GM19324 (cell line): ENCODE measurements at regions not wholly inside any gene's neighbourhood (a gene's known extent, or its start where the extent isn't known, plus 50 kb on each side); places are given as distances from the start of the nearest gene placed in this dataset.

Experiments used
- ATAC-seq: cut with Tn5 transposase; IDR thresholded peaks from one replicate; pipeline ENCODE4 v1.9.1; 2021; ENCODE audit warnings: mild to moderate bottlenecking, moderate library complexity; ENCODE audit not compliant: unreplicated experiment, low FRiP score

DNA sequence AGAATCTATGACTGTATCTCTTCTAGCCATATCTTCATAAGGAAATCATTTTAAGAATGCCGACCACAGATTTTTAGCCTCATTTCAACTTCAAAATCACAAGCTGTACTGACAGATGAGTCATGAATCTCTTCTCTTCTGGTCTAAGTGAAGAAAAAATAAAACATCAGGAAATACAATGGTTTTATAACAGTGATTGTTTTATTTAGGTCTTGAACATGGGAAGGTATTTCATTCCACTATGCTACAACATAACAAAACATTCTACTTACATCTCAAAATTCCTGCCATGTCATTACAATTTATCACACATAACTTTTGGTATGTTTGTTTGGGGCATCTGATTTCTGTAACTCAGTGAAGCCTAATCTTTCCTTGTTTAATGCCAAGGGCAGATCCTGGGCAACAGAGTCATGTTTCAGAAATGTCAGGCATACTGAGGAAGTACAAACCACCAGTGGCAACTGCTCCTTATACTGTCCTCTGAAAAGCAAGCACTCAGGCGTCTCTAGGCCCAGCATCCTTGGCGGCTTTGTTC is 325.0 kb downstream of the PDHA2 start:
- no peak for ATAC-seq

DNA sequence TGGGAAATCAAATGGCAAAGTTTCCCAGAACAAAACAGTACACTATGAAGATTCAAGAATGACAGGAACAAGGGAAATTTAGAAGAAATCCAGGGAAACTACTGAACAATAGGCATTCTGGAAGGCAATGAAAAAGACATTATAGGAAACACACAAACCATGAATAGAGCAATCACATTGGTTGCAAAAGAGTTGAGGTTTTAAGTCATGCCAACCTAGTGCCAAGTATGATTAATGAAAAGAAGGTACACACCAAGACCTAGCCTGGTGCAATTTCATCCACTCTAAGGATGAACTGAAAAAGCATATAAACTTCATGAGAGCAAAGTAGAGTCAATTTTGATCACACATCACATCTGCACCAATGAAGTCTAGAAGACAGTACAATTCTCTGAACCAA is 326.9 kb downstream of the PDHA2 start:
- ATAC-seq: no peak

DNA sequence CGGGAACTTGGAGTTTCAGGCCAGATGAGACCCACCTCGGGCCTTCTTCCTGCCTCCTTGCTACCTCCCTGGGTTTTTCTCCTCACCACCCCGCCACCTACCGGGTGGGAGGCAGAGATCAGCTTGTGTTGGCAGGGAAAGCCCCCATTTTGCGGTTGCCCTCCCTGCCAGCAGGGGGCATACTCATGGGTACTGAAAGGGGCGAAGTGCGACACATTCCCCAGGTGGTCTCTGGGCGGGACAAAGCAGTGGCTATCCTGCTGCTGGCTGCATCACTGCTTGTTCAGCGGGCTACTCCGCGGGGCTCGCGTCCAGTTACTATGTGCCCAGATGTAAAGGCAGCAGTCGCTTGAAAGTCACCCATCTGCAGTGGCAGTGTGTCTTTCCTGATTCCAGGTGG is 330.3 kb downstream of the PDHA2 start:
- no peak for ATAC-seq

DNA sequence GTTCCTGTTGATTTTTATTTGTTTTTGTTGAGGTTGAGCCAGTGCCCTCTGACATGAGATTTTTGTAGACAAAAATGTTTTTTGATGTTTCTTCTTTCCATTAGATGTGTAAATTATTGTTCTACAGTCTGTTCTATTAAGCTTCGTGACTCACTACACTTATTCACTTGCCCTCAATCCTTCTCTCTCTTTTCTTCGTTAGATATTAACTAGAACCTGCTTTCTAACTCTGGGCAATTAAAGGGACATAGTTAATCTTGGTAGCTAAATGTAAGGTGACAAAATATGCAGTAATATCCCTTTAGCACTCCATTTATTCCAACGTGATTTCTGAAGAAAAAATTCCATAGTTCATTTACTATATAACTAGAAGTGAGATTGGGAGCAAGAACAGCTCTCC is 333.9 kb downstream of the PDHA2 start:
- ATAC-seq: no peak

DNA sequence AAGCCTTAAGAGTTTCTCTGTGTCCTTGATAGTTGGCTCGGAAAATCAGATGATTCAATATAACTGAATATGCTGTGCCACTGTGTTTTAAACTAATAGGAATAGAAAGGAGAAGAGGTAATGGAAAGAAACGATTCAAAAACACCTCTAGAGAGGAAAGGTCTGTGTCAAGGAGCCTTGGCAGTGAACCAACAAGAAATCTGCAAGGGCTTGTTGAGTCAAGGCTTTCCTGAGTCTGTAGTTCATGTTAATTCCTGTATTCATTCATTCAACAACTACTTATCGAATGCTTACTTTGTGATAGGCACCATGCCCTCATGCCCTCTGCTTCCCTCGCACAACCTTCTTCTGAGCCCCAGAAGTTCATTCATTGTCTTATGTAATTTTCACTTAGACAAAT is 336.0 kb downstream of the PDHA2 start:
- no peak for ATAC-seq

DNA sequence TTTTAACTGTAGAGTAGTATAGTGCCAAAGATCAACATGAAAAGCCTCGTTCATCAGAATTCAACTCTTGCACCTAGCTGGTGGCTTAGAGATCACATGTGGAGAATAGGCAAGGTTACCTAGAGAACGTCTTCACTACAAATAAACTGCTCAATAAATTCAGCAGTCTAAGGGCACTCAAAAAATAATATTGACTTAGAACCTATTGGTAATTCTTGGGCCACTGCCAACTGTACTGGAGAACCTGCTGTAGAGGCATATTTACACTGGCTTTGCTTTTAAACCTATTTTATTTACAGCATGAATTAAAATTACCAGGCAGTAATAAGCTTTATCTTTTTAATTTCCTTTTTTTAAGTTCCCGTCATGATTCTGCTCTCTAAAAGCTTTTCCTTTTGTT is 343.7 kb downstream of the PDHA2 start:
- no peak for ATAC-seq

DNA sequence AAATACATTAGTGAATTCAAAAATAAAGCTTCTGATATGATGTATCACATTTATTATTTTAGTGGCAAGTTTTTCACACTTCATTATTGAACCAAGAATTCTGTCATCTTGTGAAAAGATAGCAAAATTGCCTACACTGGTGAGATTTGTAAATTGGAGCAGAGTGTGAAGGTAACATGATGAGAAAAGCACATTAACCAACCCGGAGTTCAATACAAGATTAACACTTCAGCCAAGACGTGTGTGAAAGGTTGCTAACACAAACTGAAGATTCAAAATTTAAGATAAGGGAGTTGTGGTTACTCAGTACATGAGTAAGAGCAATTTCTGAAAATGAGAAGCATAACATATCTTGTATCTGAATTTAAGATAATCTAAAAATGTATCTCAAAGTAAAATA is 346.7 kb downstream of the PDHA2 start:
- no peak for ATAC-seq

DNA sequence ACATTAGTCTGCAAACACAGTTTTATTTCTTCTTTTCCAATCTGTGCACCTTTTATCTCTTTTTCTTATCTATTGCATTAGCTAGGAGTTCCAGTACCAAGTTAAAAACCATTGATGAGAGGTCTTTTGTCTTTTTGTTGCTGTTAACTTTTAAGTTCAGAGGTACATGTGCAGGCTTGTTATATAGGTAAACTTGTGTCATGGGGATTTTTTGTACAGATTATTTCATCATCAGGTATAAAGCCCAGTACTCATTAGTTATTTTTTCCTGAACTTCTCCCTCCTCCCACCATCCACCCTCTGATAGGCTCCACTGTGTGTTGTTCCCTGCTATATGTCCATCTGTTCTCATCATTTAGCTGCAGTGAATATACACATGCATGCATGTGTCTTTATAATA is 349.9 kb downstream of the PDHA2 start:
- ATAC-seq: no peak

DNA sequence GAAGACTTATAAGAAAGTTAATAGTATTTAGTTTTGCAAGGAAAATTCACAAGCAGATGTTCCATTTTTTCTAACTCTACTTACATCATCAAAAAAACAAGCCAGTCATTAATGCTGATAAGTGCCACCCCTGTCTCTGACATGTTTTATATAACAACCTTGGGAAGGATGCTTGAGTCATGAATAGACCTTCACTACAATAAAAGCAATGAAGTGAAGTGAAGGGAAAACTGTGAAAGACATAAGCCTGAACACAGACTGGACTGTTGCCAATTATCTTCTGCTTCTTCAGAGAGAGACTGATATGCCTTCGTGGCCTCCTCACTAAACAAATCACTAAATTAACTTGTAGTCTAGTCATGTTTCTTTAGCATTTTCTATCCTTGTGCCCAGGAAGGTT is 353.2 kb downstream of the PDHA2 start:
- no peak for ATAC-seq

DNA sequence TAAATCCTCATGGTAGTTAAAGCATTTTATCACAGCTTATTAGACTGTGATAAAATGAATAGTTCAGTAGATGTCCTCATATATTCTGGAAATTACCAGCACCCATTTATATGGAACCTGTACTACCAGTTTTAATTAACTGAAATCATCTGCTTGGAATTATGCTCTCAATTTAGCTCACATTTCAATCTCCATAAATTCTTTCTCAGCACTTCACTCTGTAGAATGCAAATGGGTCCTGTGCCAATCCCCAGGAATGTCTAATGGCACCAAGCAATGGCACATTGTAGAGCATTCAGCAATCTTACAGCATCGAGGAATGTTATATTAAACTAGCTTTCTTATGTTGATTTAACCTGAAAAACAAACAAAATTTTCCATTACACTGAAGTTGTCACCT is 355.1 kb downstream of the PDHA2 start:
- no peak for ATAC-seq

DNA sequence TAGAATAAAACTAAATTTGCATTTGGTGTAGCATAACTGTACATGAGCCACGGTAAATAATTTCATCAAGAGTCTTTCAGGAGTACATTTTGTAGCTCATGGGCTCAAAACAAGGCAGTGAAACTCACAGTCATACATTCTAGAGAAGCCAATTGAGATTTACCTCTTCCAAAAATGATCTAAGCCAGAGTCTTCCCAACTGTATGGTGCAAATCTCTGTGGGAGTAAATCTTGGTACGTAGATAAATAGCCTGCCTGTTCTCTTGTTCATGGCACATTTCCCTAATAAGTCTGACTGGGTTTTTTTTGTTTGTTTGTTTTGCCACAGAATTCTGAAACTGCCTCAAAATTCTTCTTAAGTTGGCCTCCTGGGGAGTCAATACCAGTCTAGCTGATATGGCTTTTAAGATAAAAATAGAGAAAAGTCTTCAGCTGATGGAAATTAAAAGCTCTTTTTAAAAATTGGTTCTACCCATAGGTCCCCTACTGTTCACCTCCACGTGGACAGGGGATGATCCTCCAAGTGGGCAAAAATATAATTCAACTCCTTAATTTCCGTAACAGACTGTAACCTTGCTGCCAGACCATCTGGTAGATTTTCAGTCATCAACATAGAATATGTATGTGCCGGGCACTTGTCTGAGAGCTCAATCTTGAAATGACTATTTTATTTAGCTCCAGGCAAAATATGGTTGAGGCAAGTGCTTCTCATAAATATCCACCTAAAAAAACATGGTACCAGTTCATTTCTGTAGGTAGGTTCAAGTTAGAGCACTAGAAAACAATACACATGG is 365.4 kb downstream of the PDHA2 start:
- ATAC-seq: no peak

DNA sequence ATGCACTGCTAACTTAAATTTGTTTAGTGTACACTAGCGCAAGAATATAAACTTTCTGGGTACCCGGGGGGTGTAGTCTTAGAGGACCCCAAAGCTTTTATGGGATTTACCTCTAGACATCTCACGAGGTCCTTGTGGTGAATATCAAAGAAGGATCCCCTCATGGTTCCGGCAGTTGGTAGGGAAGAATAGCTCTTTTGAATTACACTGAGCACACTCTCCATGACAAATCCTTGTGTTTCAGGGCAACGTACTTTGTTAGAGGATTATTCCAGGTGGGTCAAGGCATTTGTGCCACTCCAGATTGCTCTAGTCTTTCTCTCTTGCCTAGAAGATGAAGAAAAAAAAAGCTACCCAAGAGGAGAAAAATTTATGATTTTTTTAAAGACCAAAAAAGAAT is 387.6 kb downstream of the PDHA2 start:
- no peak for ATAC-seq

DNA sequence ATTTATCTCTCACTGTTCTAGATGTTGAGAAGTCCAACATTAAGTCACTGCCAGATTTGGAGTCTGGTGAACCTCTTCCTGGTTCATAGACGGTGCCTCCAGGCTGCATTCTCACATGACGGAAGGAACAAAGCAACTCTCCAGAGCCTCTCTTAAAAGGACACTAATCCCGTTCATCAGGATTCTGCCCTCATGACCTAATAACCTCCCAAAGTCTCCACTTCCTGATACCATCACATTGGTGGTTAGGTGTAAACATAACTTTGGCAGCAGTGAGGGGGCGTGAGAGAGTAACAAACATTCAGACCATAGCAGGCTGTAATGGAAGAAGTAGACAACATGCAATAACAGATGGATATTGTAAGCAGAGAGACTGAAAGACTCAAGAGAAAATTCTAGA is 388.6 kb downstream of the PDHA2 start:
- ATAC-seq: no peak

DNA sequence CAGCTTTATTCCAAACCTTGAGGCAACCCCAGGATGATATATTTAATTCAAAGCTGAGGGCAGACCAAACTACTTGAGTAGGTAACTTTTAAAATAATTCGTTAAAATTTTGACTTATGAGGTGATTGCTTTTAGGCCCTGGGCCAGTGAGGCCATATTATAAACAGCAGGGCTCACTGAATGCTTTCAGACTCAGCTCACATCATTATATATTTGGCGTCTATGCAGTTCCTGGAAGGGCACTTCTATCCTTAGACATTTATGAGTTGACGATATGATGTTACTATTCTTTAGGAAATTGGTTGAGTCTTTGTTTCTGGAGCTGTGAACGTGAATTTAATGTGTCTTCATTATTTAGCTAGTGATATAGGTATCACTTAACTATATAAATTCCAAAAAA is 400.1 kb downstream of the PDHA2 start:
- no peak for ATAC-seq

DNA sequence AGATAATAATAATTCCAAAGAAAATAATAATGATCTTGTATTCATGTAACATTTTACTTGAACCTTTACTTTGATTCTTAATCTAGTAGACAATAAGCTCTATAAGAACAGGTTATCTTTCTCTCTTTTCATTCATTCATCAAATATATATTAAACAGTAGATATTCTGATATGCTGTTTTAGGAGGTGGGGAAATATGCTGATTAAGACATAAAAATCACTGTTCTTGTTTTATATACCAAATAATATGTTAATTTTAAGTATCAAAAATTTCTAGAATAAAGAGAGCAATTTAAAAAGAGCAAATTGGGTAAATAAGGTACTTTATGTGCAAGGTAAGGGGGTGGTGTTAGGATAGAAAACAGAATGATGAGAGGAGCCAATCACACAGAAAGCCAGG is 401.9 kb downstream of the PDHA2 start:
- ATAC-seq: no peak

DNA sequence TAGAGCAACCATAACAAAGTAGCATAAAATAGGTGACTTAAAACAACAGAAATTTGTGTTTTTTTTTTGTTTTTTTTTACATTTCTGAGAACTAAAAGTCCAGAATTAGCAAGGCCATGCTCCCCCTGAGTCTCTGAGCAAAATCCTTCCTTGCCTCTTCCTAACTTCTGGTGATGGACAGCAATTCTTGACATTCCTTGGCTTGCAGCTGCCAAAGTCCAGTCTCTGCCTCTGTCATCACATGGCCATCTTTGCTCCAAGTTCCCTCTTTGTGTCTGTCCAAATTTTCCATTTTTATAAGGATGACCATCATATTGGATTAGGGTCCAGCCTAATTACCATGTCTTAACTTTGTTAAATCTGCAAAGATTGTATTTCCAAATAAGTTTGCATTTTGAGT is 407.2 kb downstream of the PDHA2 start:
- ATAC-seq: no peak

DNA sequence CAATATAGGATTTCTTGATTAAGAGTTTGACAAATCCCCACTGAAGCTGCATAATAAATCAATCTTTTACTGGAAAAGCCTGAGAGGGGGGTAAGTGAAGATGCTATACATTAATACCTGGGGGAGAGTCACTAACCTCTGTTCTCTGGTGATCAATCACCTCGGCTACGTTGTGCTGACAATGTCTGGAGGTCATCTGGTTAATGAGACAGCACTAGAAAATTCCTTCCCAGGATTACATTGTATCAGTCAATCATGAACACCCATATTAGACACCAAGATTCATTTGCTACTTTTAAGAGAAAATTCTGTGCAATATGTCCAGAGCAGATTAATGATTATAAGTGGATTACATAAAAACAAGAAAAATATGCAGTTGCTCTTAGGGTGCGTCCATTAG is 408.3 kb downstream of the PDHA2 start:
- ATAC-seq: no peak

DNA sequence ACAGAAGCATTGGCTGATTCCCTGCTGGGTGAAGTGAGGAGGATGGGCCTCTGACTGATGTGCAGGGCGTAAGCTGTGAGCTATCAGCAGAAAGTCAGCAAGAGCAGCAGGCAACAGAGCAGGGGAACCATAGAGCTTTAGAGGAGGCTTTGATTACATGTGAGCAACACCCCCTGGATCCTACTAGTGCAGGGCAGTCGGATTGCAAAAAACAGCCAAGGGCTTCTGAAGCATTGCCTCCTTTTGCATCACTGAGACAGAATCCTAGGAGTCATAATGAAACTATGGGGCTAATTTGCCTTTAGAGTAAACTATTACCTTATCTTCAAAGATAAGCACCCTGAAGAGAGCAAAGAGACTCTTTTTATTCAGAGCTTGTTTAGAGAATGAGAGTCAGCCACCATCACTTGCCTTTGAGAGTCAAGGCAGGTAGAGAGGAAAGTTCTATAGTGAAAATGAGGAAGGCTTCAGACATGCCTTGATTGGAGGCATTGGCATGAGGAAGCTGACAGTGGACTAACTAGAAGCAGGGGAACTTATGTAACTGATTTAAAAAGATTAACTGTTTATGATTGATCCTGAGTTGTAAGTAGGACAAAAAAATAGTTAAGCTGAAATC is 420.3 kb downstream of the PDHA2 start:
- ATAC-seq: no peak

DNA sequence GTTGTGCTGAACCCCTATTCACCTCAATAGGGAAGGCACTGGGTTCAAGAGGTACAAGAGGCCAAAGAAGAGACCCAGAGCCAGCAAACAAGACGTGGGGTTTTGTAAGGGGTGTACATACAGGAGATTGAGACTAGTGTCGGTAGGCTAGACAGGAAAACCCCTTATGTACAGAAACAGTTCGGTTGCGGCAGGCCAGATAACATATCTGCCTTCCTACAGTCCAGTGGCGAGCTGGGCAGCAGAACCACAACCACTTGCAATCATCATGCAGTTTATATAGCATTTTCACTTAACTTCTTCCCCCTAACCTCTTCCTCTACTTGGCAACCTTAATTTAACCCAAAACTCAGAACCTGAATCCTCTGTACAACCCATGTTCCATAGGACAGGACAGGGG is 422.2 kb downstream of the PDHA2 start:
- no peak for ATAC-seq

DNA sequence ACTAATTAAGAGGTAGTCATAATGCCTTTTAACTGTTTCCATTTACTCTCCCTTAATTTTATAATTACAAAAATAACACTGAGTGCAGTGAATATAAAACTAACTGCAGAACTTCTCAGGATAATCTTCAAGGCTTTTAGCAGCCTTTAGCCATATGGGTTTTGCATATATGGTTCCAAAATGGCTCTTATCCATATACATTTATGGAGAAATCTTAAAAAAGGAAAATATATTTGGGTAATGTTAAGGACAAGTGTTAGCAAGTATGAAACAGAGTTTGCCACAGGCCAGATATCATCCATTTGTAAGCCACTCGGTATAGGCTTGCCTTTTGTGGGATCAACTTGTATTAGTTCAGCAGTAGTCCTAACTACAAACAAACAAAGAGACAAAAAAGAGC is 423.4 kb downstream of the PDHA2 start:
- no peak for ATAC-seq

DNA sequence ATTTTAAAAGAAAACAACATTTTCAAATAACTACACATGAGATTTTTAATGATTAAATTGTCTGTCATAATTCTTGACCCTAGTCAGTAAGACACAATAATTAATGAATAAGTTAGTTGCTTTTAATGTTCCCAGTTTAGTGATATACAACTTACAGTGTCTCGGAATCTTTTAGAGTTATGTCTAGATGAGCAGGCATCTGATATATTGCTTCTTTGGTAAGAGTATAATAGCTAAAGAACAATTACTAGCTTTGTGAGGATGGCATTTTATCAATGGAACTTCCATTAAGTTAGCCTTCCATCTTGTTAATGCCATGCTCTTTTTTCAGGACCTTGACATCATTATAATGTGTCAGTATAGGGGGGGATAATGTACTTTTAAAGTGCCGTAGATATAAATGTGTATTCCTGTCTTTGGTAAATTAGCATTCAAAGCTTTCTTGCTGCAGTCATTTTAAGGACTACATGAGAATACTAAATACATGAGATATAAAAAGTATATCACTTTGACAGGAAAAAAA is 425.1 kb downstream of the PDHA2 start:
- ATAC-seq: no peak

DNA sequence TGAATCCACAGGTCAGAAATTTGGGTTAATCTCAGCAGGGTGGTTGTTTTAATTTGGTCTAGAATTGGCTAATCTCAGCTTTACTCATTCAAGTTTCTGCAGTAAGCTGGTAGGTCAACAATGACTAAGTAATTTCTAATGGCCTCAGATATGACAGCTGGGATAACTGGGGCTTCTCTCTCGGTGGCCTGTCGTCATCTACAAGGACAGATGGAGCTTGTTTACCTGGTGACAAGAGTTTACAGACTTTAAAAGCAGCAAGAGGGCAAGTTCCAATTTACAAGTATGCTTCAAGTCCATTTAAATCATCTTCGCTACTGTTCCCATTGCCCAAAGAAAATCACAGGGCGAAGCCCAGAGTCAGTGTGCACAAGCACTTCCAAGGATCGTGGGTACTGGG is 453.9 kb downstream of the PDHA2 start:
- ATAC-seq: no peak
